Smooth muscle cell of the brain vasculature (primary cell): ENCODE measurements at regions not wholly inside any gene's neighbourhood (a gene's known extent, or its start where the extent isn't known, plus 50 kb on each side); places are given as distances from the start of the nearest gene placed in this dataset.
"Not testable (repeated sequence)": the region's sequence is repeated elsewhere in the genome, so short reads cannot be mapped to it uniquely, and the experiment has no call there.

Experiments used
- DNase-seq: peaks from one replicate; pipeline ENCODE4 v3.0.0-alpha.2; 2012; ENCODE audit warnings: low read depth, low spot score

DNA sequence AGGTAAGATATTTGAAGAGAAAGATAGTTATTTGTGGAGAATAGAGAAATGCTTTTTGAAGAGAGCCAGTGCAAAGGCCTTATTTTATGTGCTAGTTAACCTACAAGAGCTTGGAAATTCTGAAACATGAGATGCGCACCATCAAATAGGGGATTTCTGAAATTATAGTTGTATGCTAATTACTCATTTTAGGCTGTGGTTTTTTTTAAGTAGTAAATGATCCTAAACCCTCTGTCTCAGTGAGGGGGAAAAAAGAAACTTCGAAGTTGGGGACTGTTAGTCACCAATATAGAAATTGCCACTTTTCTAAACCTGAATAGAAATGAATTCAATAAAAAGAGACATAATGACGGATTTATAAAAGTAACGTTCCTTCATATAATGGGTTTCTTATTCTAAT lies 119.3 kb upstream of the MDFIC start:
- DNase-seq: no peak

DNA sequence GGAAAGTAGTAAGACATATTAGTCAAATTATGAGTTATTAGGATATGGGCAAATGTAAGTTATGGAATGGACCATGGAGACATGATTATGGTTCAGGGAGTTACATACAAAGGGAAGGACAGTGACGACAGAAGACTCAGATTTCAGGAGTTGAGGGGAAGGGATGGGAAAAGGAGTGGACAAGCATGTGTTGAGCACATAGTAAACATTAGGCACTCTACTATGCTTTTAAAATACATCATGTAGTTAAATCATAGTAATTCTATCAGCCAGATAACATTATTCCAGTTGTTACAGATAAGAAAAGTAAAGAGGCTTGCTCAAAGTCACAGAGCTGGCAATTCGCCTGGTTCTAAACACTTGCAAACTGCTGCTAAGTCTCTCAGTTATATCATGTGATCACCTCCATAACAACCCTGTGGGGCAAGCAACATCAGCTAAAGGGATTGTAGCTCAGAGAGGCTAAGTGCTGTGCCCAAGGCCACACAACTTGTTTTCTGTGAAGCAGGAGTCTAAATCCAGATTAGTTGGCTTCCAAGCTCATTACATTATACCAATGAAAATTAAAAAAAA lies 115.2 kb upstream of the MDFIC start:
- DNase-seq: no peak

DNA sequence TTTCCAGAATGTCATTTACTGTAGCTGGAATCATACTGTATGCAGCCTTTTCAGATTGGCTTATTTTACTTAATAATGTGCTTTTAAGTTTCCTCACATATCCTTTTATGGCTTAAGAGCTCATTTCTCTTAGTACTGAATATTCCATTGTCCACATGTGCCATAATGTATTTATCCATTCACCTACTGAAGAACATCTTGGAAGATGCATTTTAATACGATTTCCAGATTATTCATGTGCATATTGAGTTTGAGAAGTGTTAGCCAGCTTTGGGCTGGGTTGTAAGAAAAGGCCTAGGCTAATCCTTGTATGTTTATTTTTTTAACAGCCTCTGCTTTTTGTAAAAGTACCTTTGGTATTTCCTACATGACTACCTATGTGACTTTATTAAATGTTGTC lies 109.3 kb upstream of the MDFIC start:
- no peak for DNase-seq

DNA sequence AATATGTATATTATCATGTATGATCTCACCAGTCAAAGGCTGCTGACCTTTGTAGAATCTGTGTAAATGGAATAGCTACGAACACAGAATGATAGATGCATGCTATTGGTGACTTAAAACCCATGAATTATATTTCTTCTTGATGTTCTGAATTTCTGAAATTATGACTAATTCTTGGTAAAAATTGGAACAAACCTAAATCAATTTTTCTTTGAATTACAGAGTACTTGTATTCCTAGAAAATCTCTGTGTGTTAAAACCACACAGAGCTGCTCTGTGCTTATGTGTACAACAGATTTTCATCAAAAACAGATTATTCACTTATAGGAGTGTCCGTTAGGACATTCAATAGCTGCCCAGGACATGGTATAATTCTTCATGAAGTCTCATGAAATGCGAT lies 108.3 kb upstream of the MDFIC start:
- DNase-seq: no peak

DNA sequence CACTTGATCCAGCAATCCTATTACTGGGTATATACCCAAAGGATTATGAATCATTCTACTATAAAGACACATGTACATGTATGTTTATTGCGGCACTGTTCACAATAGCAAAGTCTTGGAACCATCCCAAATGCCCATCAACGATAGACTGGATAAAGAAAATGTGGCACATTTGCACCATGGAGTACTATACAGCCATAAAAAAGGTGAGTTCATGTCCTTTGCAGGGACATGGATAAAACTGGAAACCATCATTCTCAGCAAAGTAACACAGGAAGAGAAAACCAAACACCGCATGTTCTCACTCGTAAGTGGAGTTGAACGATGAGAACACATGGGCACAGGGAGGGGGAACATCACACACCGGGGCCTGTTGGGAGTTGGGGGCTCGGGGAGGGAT lies 104.9 kb upstream of the MDFIC start:
- not testable (repeated sequence) for DNase-seq

DNA sequence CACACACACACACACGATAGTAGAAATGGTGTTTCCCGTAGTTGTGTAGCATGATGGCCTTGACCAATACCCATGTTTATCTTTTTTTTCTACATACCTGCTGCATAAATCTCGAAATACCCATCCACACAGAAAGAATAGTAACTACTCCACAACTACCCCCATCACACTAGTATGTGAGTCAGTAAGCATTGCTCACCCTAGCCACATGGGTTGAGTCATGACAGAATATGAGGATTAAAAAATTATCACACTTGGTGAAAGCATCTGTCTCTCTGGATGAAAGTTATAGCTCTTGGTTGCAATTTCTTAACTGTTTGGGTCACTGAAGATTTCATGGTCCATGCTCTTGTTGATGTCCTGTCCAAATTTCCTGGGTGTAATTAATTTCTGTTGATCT lies 103.4 kb upstream of the MDFIC start:
- no peak for DNase-seq

DNA sequence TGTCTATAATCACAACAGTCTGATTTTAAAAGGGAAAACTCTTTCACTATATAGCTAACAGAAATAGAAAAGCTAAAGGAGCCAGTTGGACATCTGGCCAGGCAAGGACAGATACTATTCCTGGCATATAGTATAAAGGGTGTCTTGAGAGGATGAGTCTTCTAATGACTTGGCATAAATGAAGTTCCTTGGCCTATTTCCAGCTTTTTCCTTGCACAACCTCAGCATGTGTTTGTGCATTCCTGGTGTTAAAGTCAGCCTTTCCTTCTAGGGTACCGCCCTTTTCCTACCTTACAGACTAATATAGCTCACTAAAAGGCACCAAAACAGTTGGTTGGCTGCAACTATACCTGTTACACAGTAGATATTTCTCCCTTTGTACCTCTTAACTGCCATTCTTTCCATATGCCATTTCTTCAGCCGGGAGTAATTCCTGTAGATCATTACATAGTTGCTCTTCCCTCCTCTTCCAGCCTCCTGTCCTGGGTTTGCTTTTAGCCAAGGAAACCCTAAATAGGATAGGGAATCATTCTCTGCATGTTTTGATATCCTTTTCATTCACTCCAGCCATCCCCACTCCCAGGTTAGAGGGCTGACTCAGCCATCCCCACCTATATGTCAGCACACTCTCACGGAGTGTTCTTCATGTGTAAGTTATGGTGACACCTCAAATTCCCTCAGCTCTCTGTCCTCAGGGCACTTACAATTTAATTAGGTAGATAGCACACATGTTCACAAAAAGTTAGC lies 102.1 kb upstream of the MDFIC start:
- DNase-seq: peak; percentile 65

DNA sequence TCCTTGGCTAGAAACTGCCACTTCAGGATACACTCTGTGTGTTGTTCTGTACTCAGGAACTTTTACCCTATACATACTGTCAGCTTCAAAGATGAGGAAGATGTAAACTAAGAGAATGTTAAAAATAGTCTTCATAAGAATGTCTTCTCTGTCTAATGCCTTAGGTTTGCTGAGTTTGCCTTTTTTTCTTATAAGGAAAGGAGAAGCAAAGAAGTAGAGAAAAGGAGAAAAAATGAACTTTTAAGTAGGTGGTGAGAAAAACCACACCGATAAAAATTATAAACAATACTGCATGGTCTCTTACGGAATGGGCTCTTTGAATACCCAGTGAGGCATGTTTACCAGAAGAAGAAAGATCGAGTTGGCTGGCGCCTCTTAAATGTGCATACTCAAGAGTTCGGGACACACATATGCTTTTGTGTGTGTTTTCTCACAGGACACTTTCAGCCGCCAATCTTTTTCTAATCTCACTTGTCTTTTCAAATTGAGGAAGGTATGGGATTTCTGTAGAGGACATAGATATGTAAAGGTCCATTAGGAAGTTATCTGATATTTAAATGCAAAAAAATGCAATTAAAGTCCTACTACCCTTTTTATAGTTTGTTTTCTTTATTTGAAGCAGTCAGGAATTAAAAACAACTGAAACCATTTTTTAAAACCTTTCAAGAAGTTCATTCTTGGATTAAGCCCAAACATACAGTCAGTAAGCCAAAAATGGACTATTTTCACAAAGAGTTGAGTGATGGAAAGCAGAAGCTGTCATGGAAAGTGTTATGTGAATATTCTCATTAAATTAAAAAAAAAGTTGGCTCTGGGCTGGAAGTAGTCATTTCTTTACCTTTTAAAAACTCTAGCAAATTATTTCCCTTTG lies 100.6 kb upstream of the MDFIC start:
- no peak for DNase-seq

DNA sequence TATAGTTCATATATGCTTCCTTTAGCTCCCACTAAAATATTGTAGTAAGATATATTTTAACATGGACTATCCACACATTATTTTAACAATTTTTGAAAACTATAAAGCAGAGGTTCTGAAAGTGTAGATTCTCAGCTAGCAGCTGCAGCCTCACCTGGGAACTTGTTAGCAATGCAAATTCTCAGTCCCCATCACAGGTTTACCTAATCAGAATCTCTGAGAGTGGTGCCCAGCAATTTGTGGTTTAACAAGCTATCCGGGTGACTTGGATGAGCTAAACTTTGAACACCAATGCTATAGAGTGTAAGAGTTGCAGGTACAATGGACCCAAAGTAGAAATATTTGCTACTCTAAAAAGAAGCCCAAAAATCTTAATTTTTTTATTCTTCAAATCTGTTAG lies 99.8 kb upstream of the MDFIC start:
- DNase-seq: no peak

DNA sequence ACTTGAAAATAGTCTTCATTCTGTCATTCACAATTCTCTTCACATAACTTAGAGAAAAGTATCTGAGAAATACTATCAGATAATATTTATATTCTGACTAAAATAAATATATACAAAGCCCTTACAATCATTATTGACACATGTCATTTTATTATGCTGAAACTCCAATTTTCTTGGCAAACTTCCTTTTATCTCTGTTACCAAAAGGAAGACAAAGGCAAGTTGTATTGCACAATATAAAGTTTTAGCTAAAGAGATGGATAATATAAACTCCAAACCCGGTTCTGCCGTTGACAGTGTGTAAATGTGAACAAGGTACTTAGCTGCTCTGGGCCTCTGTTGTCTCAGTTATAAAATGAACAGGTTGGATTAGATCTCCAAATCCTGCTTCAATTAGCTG lies 99.0 kb upstream of the MDFIC start:
- DNase-seq: no peak

DNA sequence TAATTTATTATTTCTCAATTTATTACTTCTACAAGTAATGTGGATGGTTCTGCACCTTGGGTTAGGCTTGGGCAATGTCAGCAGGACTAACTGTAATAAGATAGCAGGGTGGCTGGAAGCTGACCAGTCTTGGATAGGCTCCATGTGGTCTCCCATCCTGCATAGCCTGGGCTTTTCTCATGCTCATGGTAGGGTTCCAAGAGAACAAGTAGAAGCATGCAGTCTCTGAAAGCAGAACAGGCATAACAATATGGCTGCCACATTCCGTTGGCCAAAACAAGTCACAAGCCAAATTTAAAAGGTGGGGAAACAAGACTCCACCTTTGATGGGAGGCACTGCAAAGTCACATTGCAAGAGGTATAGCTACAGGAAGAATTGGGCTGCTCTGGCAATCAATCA lies 98.6 kb upstream of the MDFIC start:
- no peak for DNase-seq

DNA sequence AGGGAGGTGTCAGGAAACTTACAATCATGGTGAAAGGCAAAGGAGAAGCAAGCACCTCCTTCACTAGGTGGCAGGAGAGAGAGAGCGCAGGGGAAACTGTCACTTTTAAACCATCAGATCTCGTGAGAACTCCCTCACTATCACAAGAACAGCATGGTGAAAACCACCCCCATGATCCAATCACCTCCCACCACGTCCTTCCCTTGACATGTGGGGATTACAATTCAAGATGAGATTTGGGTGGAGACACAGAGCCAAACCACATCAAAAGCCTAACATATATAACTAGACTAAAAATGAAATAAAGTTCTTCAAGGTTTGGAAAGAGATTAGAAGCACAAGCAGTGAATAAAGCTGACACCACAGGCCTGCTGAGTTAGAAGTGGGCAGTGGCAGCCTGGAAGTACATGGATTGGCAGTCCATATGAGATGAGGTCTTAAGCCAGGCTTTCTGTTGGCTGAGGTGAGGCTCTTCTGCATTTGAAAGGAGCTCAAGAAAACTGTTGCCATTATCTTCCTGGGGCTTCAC lies 96.4 kb upstream of the MDFIC start:
- no peak for DNase-seq

DNA sequence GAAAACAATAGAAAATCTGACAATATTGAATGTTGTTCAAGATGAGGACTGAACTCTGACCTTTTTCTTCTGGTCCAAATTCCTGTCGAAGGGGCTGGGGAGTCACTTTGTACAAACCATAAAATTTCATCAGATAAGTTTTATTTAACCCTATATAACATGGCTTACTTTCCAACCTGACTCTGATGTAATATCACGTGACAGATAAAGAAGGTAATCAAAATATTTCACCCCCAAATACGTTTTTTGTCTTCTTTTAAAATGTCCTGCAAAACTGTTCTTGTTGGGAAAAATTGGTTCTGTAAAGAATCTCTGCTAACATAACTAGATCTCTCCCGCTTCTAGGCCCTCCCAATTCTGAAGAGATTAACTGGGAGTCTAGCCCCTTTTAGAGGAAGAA lies 90.9 kb upstream of the MDFIC start:
- no peak for DNase-seq

DNA sequence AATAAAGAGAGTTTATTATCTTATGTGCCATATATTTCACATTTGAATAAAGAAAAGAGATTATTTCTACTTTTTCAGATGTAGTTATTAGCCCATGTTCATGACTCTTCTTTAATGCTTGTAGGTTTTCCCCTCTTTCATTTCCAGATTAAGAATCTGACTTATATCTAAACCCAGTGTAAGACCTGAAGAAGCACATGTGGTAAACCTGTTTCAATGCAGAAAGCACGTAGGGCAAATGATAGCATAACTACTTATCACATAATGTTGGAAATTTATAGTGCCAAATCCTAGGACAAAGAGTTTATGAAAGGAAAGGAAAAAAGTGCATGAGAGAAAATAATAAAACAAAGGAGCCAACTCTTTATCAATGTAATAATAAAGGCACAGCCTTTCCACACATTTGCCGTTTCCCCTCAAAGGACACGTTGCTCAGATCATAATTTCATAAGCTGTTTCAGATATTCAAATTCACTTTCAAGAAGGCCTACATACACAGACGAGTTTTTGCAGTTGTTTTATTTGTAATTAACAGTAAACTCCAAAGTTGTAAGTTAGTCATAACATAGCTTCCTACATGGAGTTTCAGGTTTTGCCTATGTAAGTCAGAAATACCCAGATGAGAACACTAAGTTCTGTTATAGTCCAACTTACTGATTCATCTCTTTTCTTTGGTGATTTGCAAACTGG lies 88.8 kb upstream of the MDFIC start:
- DNase-seq: no peak

DNA sequence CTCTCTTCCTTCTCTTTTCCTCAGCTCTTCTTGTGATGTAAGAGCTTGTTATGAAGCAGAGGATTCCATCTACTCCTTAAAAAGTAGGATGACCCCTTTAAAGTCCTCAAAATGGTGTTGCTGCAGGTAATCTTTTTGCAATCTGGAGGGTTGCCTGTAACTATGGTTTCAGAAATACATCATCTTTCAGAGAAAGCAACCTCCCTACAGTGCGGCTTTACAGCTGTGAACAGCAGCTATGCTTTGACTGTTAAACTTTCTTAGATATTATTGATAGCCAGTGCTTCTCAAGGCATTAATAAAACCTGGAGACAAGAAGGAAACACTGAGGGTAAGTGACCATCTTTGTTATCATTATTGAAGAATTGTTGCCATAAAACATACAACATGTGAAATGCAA lies 86.6 kb upstream of the MDFIC start:
- DNase-seq: no peak

DNA sequence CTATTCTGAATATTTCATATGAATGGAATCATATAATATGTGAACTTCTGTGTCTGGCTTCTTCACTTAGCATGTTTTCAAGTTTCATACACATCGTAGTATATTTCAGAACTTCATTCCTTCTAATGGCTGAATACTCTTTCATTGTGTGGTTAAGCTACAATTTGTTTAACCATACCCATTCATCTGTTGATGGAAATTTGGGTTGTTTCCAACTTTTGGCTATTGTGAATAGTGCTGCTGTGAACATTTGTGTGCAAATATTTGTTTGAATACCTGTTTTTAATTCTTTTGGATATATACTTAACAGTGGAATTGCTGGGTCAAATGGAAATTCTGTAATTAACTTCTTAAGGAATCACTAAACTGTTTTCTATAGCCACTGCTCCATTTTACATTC lies 86.0 kb upstream of the MDFIC start:
- DNase-seq: no peak

DNA sequence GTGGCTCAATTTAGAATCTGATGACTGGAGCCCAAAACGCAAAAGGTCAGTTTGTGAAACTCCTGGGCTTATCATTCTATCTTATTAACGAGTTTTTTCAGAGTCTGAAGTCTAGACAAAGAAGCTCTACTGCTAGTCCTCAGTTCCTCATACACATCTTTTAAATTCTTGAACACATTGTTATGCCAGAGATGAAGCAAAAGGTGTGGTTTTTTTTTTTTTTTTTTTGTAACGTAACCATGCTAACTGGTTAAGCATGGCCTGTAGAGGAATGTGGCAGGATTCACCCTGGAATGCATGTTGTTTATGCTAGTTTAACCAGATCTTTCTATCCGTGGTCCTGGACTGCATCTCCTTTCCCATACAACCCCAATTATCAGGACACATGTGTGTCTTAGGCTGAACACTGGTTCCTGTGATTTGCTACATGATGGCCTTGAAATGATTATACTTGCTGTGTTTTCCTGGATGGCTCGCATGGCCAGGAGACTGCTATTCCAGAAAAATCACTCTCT lies 79.3 kb upstream of the MDFIC start:
- DNase-seq: no peak

DNA sequence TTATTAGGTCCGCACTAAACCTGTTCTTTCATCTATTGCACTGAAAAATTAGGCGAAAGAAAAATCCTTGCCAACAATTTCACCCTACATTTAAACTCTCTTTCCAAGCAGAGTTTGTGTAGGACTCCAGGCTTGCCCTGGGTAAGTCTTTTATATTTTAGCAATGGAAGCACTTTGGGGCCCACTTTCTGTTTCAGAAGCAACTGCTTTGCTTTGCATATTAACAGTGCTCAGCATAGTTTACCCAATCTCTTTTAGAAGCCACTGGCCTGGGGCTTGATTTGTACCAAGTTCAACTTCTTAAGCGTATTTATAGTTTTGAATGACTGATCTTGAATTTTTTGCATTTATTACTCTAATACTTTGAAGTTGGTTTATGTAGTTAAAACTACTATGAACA lies 78.8 kb upstream of the MDFIC start:
- no peak for DNase-seq

DNA sequence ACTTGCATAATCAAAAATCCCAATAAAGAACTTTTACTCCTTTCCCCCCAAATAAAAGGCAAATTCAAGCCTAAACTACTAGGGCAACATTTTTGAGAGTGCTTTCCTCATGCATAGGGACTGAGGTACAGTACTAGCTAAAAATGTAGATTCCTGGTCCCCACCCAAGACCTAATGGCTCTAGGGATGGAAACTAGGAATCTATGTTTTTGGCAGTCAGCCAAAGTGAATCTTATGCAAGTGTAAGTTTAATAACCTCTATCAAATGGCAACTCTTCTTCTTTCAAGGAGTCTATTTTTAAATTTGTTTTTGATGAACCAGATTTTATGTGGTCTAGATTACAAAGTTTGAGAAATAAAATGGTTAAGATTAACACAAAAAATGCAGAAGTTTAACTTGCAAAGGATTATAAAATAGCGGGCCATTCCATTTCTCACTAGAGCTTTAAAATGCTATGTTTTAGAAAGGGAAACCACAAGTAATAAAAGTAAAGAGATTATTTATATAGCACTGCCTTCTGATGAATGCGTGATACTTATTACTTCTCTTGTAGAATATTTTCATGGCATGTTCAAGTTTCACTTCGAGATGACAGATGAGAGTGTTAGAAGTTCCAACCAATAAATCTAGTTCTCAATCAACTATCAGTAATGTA lies 70.4 kb upstream of the MDFIC start:
- DNase-seq: no peak

DNA sequence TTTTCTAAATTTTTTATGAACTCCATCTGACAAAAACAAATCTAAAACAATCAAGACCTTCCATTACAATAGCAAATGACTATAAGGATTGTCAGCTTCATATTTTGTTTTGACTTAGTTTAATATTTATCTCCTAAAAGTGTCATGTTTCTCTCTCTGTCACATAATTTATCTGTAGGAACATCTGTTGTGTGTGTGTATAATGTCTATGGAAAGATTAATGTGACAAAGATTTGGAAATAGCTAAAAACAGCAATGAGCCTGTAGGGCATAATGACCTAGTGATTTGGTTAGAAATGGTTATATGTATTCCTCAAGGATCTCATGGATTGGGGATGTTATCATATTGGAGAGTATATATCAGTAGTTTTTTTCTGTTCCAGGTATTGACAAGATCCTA lies 69.6 kb upstream of the MDFIC start:
- no peak for DNase-seq

DNA sequence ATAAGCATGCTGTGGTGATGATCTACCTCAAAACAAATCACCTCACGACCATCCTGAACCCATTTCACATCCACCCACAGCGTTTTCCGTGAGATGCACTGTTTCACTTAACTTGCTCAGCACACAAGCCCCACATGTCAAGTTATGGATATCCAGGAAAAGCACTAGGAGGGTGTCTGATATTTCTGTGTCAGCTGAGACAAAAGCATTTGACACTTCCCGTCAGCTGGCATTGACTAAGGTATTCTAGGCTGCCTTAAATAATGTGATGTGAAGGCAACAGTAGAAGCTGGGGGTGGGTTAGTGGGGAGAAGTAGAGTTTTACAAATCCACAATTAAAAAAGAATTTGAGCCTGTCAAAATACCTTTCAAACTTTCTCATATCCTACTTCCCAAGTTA lies 68.7 kb upstream of the MDFIC start:
- no peak for DNase-seq
